IPS-NIHi11 (cell line): ENCODE measurements at regions not wholly inside any gene's neighbourhood (a gene's known extent, or its start where the extent isn't known, plus 50 kb on each side); places are given as distances from the start of the nearest gene placed in this dataset.
A peak's percentile ranks its signal among the peaks of the same experiment; 100 is the strongest.

Experiments used
- DNase-seq: peaks from one replicate; pipeline ENCODE4 v3.0.0; 2012; ENCODE audit warnings: mixed read lengths, low spot score

DNA sequence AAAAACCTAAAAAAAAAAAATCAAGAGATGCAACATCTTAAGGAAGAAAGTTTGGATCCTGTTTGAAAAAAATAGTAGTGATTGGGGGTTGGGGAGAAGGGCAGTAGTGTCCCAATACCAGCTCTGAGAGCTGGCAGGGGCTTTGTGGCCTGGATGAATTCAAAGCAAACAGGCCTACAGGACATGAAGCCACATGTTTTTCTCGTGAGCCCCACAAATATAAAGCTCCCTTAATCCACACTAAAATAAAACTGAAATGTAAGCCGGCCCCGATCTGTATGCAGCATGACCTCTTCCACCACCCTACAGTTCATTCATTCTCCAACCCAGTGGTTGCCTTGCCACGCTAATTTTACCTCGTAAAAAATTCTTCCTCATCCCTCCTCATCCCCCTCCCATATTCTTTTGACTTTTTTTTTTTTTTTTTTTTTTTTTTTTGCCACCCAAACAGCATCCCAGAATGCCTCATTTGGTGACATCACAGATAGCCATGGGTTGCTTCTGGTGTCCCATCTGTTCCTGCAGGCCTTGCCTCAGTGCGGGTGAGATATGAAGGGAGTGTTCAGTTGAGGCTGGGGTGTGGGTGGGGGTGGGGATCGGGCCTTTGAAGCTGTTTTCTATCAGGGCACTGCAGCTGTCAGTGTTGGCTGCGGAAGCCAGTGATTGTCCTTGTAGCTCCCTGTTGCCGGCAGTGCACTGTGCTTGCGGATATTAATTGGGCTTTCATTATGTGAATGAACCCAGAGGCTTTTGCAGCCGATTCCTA, 81.6 kb upstream of the NFIB start:
- no peak for DNase-seq

- no peak for DNase-seq
Measured at GRCh38 chr9:14393418-14393817, 79.5 kb upstream of the NFIB start.

GRCh38 chr9:14391620-14392019, 77.7 kb upstream of the NFIB start:
- no peak for DNase-seq

DNA sequence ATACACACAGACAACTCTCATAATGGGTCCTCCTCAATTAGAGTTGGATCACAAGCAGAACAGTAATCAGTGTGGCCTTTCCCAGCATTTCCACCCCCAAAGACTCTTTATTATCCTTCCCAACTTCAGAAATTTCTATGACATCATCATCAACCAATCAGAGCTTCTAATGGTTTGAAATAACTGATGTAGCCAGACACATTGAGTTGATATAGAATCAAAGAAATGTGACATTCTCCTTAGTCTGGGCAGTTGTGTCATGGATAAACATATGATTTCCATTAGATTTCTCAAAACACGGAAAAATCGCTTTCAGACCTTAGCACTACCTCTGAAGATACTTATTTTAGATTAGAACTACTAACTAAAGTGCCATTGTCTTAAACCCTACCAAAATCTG, 75.7 kb upstream of the NFIB start:
- no peak for DNase-seq

DNA sequence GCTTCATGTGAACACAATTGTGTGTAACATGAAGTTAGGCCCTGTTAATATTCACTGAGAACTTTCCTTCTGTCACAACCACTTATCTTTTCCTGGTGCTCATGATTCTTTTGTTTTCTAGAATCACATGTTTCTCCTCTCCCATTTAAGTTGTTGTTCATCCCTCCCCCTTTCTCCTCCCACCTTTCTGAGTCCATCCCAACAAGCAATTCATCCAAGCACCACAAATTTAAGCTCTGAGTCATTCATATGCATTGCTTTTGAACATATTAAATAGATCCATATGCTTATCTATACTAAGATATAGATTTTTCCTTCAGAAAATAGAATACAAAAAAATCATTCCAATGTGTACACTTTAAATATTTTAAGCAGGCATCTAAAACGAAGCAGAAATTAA, 75.2 kb upstream of the NFIB start:
- no peak for DNase-seq

DNA sequence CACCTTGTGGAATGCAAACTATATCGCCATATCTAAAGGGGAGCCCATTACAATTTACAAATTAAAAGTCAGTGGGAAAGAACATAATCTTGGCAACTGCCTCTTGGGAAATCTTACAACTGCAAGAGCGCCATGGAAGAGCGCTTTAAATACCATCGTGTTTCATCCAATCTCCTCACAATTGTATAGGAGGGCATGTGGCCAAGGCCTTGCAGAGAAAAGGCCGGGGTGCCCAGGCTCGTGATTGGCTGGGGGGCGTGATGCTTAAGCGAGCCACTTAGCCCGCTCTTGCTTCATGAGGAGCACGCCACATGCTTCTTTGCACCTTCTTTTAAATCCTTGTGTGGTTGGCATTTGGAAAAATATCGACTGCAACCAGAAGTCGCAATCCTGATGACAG, 69.8 kb upstream of the NFIB start:
- DNase-seq = no peak

GRCh38 chr9:14383294-14383693, 69.4 kb upstream of the NFIB start:
- no peak for DNase-seq

DNA sequence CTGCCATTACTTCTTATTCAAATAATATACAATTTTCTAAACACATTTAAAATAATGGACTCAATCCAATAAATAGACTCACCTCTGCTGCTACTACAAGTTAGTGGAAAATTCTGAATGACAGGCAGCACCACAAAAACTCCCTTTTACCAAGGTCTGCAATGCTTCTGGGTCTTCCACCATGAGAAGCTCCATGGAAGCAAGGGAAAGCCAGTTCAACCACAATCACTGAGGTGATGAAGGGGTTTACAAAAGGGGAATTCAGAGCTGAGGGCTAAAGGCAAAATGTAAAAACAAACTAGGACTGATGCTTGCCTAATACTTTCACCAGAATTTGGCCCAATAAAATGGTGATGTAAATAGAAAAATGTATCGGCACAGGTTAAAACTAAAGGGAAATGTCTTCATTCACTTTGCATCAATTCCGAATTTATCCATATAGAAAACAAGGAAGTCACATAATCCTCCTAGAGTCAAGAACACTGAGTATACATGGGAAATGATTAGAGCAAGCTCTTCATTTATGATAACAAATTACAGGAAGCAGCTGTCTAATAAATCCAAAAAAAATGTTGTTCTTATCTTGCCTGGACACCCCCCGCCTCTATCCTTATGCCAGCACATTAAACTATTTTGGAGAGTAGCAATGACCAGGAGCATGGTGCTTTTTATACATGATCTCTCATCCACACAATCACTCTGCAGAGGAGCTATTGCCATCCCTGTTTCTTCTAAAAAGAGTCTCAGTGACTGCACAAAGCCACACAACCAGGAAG, 66.3 kb upstream of the NFIB start:
- no peak for DNase-seq

GRCh38 chr9:14379280-14379679, 65.3 kb upstream of the NFIB start:
- DNase-seq = no peak

DNA sequence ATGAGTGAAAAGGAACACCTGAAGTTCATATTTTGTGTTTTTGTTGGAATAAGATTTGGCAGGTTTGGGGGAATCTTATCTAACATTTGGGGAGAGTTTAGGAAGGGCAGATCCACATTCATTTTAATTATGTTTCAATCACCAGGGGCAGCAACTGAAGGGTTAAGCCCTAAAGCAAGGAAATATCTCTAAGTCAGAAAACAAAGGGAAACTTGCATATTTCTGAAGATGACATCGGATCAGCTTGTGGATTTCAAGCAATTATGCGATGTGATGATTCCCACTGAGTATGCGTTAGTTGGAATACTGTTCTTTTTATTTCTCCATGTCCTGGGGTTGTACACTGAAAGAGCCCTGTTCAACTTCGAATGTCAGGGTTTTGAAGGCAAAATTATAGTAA, 59.8 kb upstream of the NFIB start:
- DNase-seq = no peak

DNA sequence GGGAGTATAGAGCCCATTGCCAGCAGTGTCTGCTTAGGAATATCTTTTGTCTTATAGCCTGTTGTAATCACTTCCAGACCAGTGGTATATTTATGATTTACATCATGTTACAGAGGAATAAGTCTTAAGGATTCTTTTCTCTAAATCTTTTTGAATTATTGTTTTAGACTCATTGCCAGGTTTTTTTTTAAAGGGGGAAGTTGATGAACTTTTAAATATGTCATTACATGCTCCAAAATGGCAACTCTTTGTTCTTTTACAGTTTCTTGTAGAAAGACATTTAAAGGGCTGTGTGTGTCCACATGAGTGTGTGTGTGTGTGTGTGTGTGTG, 59.4 kb upstream of the NFIB start:
- no peak for DNase-seq

DNA sequence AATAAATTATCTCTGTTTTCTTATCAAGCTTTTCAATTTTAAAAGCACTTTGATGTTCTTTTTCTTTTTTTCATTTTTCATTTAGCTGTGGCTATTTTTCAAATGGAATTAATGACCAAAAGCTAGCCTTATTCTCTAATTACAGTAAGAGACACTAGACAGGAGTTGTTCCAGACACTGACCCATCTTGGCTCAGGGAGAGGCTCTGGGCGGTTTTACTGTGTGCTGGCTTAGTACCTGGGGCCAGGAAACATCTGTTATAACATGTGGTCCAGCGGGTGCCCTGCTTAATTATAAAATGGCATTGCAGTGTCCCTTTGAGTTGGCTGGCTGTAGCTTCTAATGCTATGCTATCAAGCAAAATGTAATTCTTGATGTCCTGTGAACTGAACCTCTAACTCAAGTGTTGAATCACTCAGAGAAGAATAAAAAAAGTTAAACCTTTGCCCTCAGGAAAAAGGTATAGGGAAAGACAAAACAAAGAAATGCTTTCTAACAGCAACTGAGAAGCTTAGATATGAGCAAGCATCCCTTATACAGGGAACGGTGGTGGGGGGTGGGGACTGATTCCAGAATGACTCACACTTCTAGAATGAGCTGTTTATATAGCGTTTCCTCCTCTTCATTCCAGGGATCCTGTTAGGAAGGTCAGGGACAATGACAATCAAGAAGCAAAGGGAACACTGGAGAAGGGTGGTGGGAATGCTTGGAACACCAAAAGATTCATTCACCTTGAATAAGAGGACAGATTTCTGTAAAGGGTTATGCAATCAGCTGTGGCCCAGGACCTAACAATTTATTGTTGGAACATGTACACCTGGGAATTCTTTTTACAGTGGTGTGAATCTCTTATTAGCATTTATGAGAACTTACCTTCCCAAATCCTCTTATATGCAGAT, 58.7 kb upstream of the NFIB start:
- DNase-seq = peak; percentile 67

DNA sequence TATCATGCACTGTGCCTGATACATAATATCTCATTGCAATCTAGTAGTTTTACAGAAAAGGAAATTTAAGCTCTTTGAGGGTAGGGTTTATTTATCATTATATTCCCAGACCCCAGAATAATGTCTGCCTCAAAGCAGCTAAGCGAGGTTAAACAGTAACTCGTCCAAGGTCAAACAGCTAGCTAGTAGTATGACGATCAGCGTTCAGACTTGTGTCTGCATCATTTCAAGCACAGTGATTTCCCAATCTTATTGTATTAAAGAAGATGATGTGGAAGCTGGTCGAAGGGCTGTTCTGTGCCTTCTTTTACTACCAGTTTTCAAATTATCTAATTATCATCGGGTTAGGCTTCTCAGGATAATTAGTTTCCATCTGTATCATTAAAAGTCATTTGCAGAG, 55.1 kb upstream of the NFIB start:
- DNase-seq = no peak

GRCh38 chr9:14366076-14366475, 52.1 kb upstream of the NFIB start:
- no peak for DNase-seq

GRCh38 chr9:14365670-14366069, 51.7 kb upstream of the NFIB start:
- DNase-seq = no peak
